AG04449 (cell line): ENCODE measurements at regions not wholly inside any gene's neighbourhood (a gene's known extent, or its start where the extent isn't known, plus 50 kb on each side); places are given as distances from the start of the nearest gene placed in this dataset.
A peak's percentile ranks its signal among the peaks of the same experiment; 100 is the strongest.

Experiments
- CTCF ChIA-PET: fragments of 350-600 bp; formaldehyde crosslinking; extraction: SDS; loops from one replicate; lab custom pipeline; 2021; ENCODE audit warnings: antibody characterized with exemption; lab: Yijun Ruan, JAX
- POLR2A ChIA-PET: fragments of 400-600, 350-600 bp; formaldehyde crosslinking; extraction: SDS; loops from one replicate; lab custom pipeline; 2020; ENCODE audit warnings: antibody characterized with exemption, inconsistent platforms; lab: Yijun Ruan, JAX
- DNase-seq: peaks from one replicate; pipeline ENCODE4 v3.0.0-alpha.2; 2010; ENCODE audit warnings: low read depth, low spot score
- H3K4me3 ChIP-seq: 2 replicates; pipeline ENCODE4 v1.5.1; 2011; ENCODE audit warnings: low read depth, mild to moderate bottlenecking, control low read depth, low read length
- CTCF ChIP-seq: IDR thresholded peaks from one replicate; pipeline ENCODE4 v1.5.1; 2011; ENCODE audit warnings: mild to moderate bottlenecking, moderate library complexity, low read length, control low read depth, inconsistent platforms; ENCODE audit not compliant: insufficient read depth; ENCODE audit errors: missing control alignments

- ChIA-PET CTCF (no interaction called here), POLR2A (no interaction called here)
- TF ChIP-seq CTCF = no peak
Measured at GRCh38 chr13:50384724-50385123, 369.5 kb downstream of the KCNRG start.

GRCh38 chr13:50386541-50387050 is 371.4 kb downstream of the KCNRG start:
- H3K4me3 ChIP-seq = no peak overlapping the region; the same call in 1 of the 2 replicates
- ChIA-PET CTCF (interaction anchor here (1.2 kb wide), 1 partner anchor 9 kb away, joined by 6 read pairs; no protein-coding TSS in a partner anchor), POLR2A (no interaction called here)
- peak; percentile 53 for DNase-seq
- no peak for TF ChIP-seq CTCF

More at GRCh38 chr13:50384724-50385123, 369.5 kb downstream of the KCNRG start:
- DNase-seq = no peak
- no peak overlapping the region for H3K4me3 ChIP-seq

- peak; percentile 13 for TF ChIP-seq CTCF
- ChIA-PET CTCF (interaction anchor here (1.2 kb wide), 1 partner anchor 8 kb away, joined by 6 read pairs; no protein-coding TSS in a partner anchor), POLR2A (no interaction called here)
- H3K4me3 ChIP-seq = no peak overlapping the region
- no peak for DNase-seq
Measured at GRCh38 chr13:50387051-50387581, 371.9 kb downstream of the KCNRG start.

GRCh38 chr13:50388481-50388880 is 373.2 kb downstream of the KCNRG start:
- no peak overlapping the region for H3K4me3 ChIP-seq
- POLR2A ChIA-PET = no interaction called here
- TF ChIP-seq CTCF = no peak
- DNase-seq = no peak
- CTCF ChIA-PET = interaction anchor here (0.9 to 1.1 kb wide), 2 partner anchors 9 to 13 kb away, joined by 3 to 4 read pairs; no protein-coding TSS in a partner anchor

- H3K4me3 ChIP-seq = no peak overlapping the region
- ChIA-PET POLR2A (no interaction called here), CTCF (no interaction called here)
- no peak for DNase-seq
- TF ChIP-seq CTCF = no peak
Measured at GRCh38 chr13:50389726-50390125, 374.5 kb downstream of the KCNRG start.

GRCh38 chr13:50390503-50391248 is 375.4 kb downstream of the KCNRG start:
- no peak for TF ChIP-seq CTCF
- POLR2A ChIA-PET = no interaction called here
- no peak overlapping the region for H3K4me3 ChIP-seq
- CTCF ChIA-PET = no interaction called here
- DNase-seq = no peak
